ENCODE measurements at regions not wholly inside any gene's neighbourhood (a gene's known extent, or its start where the extent isn't known, plus 50 kb on each side); places are given as distances from the start of the nearest gene placed in this dataset.

DNA sequence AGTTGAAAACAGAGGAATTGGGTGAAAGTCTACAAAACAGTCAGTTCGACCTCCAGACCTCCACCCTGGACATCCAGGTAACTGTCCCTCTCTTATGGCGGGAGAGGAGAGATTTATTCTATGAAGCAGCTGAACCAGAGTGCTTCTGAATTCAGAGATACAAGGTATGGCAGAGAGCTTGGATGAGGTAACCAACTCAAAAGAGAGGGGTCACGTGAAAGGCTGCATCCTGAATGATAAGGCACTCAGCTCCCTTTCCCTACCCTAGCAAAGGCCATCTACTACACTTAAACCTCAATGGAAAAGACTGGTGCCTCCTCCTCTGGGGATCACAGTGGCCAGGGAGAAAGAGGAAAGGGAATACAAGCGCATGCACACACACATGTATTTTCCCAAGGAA lies 88.4 kb upstream of the KCNA3 start:
- DNase-seq (ENCODE audit: low spot score) (no peak), ATAC-seq (no peak), FAIRE-seq (no peak)
- TF ChIP-seq BRCA1 (CRISPR knock-in tag; IDR thresholded peaks at IDR 0.05) = no peak
- no peak for TF ChIP-seq ZSCAN29 (CRISPR knock-in tag; conservative IDR thresholded peaks at IDR 0.05)
- no peak for TF ChIP-seq SMAD3 (CRISPR knock-in tag; IDR thresholded peaks at IDR 0.05)
- no peak for TF ChIP-seq PREB (CRISPR knock-in tag; IDR thresholded peaks at IDR 0.05)
- no peaks in the 10 kb centered on the region for H3K9me3 ChIP-seq (ENCODE audit: low read length)
- CTCF ChIA-PET (ENCODE audit: low intra/inter-chr PET ratio, low total read pairs) = no interaction called here
- no peaks in the 10 kb centered on the region for H3K79me2 ChIP-seq (ENCODE audit: insufficient read depth, low read length)
- POLR2A ChIA-PET = no interaction called here
- intact Hi-C loops (cut with micrococcal nuclease; ENCODE audit: unreplicated experiment) = no loop called here
- in situ Hi-C loops (cut with HindIII; ENCODE audit: extremely low pct_ligation_motif_present, low pct_unique_long_range_greater_than_20kb) = no loop called here
- no peaks in the 10 kb centered on the region; a peak in 1 of 5 replicates for H3K27me3 ChIP-seq (ENCODE audit: control insufficient read depth in 1 of 2, insufficient read depth in 2 of 2, low read length in 2 of 2)
- no peak overlapping the region for H2AFZ ChIP-seq (ENCODE audit: low read length)
- H3K4me3 ChIP-seq (replicated peaks in 1 of 3; ENCODE audit: insufficient read depth in 1 of 3, low read depth in 2 of 3, low read length in 3 of 3) = no peak overlapping the region
- no peaks in the 10 kb centered on the region for H3K4me1 ChIP-seq (ENCODE audit: insufficient read depth, low read length)
- no peak overlapping the region for H3K27ac ChIP-seq (ENCODE audit: extremely low read length, insufficient read depth, low read length)
- no TSS peak for BruUV-seq (replicated peaks)
- no peaks in the 10 kb centered on the region for H4K20me1 ChIP-seq (ENCODE audit: insufficient read depth, low read length)
- no peak overlapping the region for H3K4me2 ChIP-seq (ENCODE audit: low read depth, low read length)
- H3K36me3 ChIP-seq (replicated peaks in 1 of 2; ENCODE audit: control insufficient read depth in 1 of 2, insufficient read depth in 2 of 2, low read length in 2 of 2) = no peaks in the 10 kb centered on the region
- WGBS (ENCODE audit: low lambda C conversion rate) = under 1% methylated on average over 4 of the region's 4 CpGs
- H3K9ac ChIP-seq (ENCODE audit: insufficient read depth, low read depth, low read length) = no peak overlapping the region

GRCh38 chr1:110760321-110760720 lies 85.6 kb upstream of the KCNA3 start:
- no peaks in the 10 kb centered on the region for H3K4me1 ChIP-seq (ENCODE audit: insufficient read depth, low read length)
- in situ Hi-C loops (cut with HindIII; ENCODE audit: extremely low pct_ligation_motif_present, low pct_unique_long_range_greater_than_20kb) = no loop called here
- POLR2A ChIA-PET = no interaction called here
- intact Hi-C loops (cut with micrococcal nuclease; ENCODE audit: unreplicated experiment) = no loop called here
- CTCF ChIA-PET (ENCODE audit: low intra/inter-chr PET ratio, low total read pairs) = no interaction called here
- BruUV-seq (replicated peaks) = no TSS peak
- H3K9me3 ChIP-seq (ENCODE audit: low read length) = no peaks in the 10 kb centered on the region
- WGBS (ENCODE audit: low lambda C conversion rate) = 0% methylated on average over 2 of the region's 2 CpGs
- FAIRE-seq (no peak), DNase-seq (ENCODE audit: low spot score) (no peak), ATAC-seq (no peak)
- H3K9ac ChIP-seq (ENCODE audit: insufficient read depth, low read depth, low read length) = no peak overlapping the region
- H3K36me3 ChIP-seq (replicated peaks in 1 of 2; ENCODE audit: control insufficient read depth in 1 of 2, insufficient read depth in 2 of 2, low read length in 2 of 2) = no peaks in the 10 kb centered on the region
- no peak overlapping the region for H2AFZ ChIP-seq (ENCODE audit: low read length)
- no peaks in the 10 kb centered on the region for H4K20me1 ChIP-seq (ENCODE audit: insufficient read depth, low read length)
- no peaks in the 10 kb centered on the region for H3K79me2 ChIP-seq (ENCODE audit: insufficient read depth, low read length)
- no peak overlapping the region for H3K4me3 ChIP-seq (replicated peaks in 1 of 3; ENCODE audit: insufficient read depth in 1 of 3, low read depth in 2 of 3, low read length in 3 of 3)
- no peak overlapping the region for H3K27ac ChIP-seq (ENCODE audit: extremely low read length, insufficient read depth, low read length)
- no peak overlapping the region for H3K4me2 ChIP-seq (ENCODE audit: low read depth, low read length)
- no peaks in the 10 kb centered on the region; a peak in 1 of 5 replicates for H3K27me3 ChIP-seq (ENCODE audit: control insufficient read depth in 1 of 2, insufficient read depth in 2 of 2, low read length in 2 of 2)
- no peak for TF ChIP-seq SALL2 (CRISPR knock-in tag; IDR thresholded peaks at IDR 0.05)
- no peak for TF ChIP-seq FOXO1 (CRISPR knock-in tag; IDR thresholded peaks at IDR 0.05)
- no peak for TF ChIP-seq ZNF570 (CRISPR knock-in tag; IDR thresholded peaks at IDR 0.05; ENCODE audit: borderline replicate concordance)
